Left cardiac atrium (tissue), 4 donors: ENCODE measurements at regions not wholly inside any gene's neighbourhood (a gene's known extent, or its start where the extent isn't known, plus 50 kb on each side); places are given as distances from the start of the nearest gene placed in this dataset.
"Not testable (repeated sequence)": the region's sequence is repeated elsewhere in the genome, so short reads cannot be mapped to it uniquely, and the experiment has no call there.

Experiments used
- ATAC-seq, 2 donors: fragments of 200-7000 bp; cut with Tn5 transposase; one replicate each; pipeline ENCODE4 v1.9.1; 2020; ENCODE audit warnings: mild to moderate bottlenecking in 2 of 2, moderate library complexity in 2 of 2
- DNase-seq: peaks from one replicate; pipeline ENCODE4 v3.0.0-alpha.2; 2020
- intact Hi-C, 2 donors: fragments of 100-400 bp; cut with DNase I; formaldehyde crosslinking; loops; one replicate each; pipeline versions ENCODE4 v1.14.1 to v1.15.1; 2022 to 2023
- donor health status: DM: no; HTN: yes; CAD: no.
- donor health status: DM: no; HTN: yes; CAD: no; lungs with severe emphysema.
- donor health status: DM: yes; HTN: yes; CAD: no.
- donor health status: Dilated cardiomyopathy.

DNA sequence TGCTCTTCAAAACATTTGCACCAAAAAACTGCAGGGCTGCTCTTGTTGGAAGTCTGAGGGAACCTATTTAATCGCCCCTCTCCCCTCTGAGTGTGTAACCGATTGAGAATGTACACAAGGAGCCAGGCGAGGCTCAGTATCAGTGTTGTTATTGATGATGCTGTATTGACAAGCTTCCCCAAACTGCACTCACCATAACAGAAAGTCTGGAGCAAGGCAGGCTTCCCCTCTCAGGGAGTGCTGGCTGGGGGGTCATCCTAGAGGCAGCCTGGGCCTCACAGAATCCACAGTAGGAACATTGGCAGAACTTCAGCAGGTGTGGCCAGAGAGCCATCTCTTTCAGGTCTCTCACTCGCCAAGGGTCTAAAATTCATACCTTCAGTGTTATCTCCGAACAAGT is 58.1 kb upstream of the TUNAR start:
- ATAC-seq: no peak
- intact Hi-C loops: no loop called here
- no peak for DNase-seq

- intact Hi-C loops: no loop called here
- ATAC-seq (no peak), DNase-seq (no peak)
Observed at GRCh38 chr14:95817271-95817670, 59.4 kb upstream of the TUNAR start.

DNA sequence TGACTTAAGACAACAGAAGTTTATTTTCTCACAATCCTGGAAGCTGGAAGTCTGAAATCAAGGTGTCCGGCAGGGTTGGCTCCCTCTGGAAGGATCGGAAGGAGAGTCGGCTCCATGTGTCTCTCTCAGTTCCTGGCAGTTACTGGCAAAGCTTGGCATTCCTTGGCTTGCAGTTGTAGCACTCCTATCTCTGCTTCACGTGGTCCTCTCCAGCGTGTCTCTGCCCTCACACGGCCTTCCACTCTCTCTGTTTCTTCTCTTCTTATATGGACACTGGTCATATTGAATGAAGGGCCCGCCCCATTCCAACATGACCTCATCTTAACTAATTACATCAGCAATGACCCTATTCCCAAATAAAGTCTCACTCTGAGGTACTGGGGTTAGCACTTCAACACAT is 60.1 kb upstream of the TUNAR start:
- DNase-seq (no peak), ATAC-seq (no peak)
- intact Hi-C loops: no loop called here

GRCh38 chr14:95815226-95815690 is 61.4 kb upstream of the TUNAR start:
- intact Hi-C loops: no loop called here
- no peak for ATAC-seq
- DNase-seq: no peak

- DNase-seq (no peak), ATAC-seq (no peak)
- intact Hi-C loops: no loop called here
Observed at GRCh38 chr14:95814363-95815225, 62.0 kb upstream of the TUNAR start.

- ATAC-seq (no peak), DNase-seq (no peak)
- intact Hi-C loops: no loop called here
Observed at GRCh38 chr14:95811813-95812212, 64.8 kb upstream of the TUNAR start.

GRCh38 chr14:95808371-95808770 is 68.3 kb upstream of the TUNAR start:
- ATAC-seq (no peak), DNase-seq (no peak)
- intact Hi-C loops: no loop called here

GRCh38 chr14:95796788-95797187 is 79.8 kb upstream of the TUNAR start:
- DNase-seq (no peak), ATAC-seq (no peak)
- intact Hi-C loops: no loop called here

DNA sequence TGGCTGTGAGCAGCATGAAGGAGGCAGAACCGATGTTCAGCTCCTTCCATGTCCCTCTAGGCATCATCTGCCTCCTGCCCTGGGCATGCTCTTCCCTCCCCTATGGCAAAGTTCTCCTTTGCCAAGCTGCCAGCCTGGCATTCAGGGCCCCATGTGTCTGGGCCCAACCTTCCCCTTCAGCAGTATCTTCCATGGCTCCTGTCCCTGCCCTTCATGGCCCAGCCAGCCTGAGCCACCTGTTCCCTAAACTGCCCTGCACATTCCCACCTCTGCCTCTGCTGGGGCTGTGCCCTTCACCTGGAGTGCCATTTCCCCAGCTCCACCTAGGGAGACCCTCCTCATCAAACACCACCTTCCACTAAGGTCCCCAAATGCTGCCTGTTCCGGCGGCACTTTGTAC is 74.0 kb upstream of the TCL1A start:
- ATAC-seq (no peak), DNase-seq (no peak)
- intact Hi-C loops: no loop called here

DNA sequence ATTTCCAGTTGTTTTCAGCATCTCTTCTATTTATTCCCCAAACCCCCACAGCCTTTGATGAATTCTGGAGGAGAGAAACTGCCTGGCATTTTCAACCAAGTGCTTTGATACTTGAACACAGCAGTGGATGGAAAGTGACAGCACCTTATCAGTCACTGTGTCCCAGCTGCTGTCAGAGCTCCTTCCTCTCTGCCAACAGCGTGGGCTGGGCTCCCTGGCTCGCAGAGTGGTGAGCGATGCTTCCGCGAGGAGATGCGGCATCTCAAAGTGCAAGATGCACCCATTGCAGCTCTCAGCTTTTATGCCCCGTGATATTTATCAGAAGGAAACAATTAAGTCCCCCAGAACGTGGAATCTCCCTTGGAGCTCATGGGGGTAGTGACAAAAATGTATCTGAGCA is 72.6 kb upstream of the TCL1A start:
- intact Hi-C loops: no loop called here
- DNase-seq: no peak

GRCh38 chr14:95784137-95784536 is 70.2 kb upstream of the TCL1A start:
- DNase-seq: no peak
- intact Hi-C loops: no loop called here
- ATAC-seq: no peak

More for the DNA sequence above, 72.6 kb upstream of the TCL1A start:
- ATAC-seq: no peak

DNA sequence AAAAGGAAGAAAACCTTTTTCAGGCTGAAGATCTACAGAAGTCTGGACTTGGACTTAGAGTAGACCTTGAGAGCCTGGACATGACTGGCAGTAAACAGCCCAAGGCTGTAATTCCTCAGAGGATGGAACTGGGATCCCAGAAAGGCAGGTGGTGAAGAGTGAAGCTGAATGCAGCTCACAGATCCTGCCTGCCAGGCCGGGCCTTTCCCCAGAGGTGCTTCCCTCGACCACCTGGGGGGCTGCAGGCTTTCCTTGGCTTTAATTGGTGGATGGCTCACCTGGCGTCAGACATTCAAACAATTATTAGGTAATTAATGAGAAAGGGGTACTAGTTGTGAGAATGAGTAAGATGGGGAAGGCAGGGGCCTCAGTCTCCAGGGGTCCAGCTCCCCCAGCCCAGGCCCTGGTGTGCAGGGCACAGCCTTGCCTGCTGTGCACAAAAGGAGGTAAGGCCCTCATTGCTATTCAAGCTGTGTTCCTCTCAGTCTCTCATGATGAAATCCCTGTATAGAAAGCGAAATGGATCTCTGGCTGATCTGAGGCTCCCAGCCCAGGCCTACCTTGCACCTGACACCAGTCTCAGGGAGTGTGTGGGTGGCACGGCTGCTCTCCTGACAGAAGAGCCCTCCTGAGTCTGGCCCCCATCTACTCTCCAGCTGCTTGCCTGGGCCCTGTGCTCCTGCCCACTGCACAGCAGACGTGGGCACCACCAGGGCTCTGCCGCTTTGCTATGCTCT is 63.0 kb upstream of the TCL1A start:
- ATAC-seq: no peak
- intact Hi-C loops: no loop called here
- DNase-seq: no peak

- no peak for DNase-seq
- intact Hi-C loops: loop anchor here (5.0 kb wide), 1 partner anchor 212 kb away; no protein-coding TSS in a partner anchor
- no peak for ATAC-seq
Observed at GRCh38 chr14:95774265-95775160, 60.6 kb upstream of the TCL1A start.

DNA sequence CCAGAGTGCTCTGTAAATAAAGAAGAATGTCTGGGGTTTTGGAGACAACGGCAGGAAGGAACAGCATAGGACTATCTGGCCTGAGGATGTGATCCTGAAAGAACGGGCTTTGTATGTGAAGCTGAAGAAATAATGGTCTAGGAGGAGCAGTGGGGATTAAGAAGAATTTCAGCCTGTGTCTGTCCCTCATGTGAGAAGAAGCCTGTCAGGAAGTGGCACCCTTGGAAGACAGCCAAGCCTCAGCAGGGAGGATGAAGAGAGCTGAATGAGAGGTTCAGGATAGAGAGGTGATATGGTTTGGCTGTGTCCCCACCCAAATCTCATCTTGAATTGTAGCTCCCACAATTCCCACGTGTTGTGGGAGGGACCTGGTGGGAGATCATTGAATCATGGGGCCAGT is 56.9 kb upstream of the TCL1A start:
- intact Hi-C loops: loop anchor here (5.0 kb wide), 1 partner anchor 208 kb away; no protein-coding TSS in a partner anchor
- DNase-seq: no peak
- no peak for ATAC-seq

DNA sequence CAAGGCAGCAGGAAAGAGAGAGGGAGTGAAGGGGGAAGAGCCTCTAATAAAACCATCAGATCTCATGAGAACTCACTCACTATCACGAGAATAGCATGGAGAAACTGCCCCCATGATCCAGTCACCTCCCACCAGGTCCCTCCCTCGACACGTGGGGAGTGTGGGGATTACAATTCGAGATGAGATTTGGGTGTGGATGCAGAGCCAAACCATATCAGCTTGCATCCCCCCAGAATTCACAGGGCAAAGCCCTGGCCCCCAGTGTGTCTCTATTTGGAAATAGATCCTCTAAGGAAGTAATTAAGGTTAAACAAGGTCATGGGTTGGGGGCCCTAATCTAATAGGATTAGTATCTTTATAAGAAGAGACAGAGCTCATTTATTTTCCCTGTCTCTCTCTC is 56.1 kb upstream of the TCL1A start:
- ATAC-seq: no peak
- intact Hi-C loops: loop anchor here (5.0 kb wide), 1 partner anchor 208 kb away; no protein-coding TSS in a partner anchor
- DNase-seq: no peak

GRCh38 chr14:95769431-95769830 is 55.5 kb upstream of the TCL1A start:
- ATAC-seq, DNase-seq, intact Hi-C loops: not testable (repeated sequence)

- intact Hi-C loops: no loop called here
- no peak for ATAC-seq
- DNase-seq: no peak
Observed at GRCh38 chr14:95765051-95765450, 51.1 kb upstream of the TCL1A start.

- no peak for ATAC-seq
- intact Hi-C loops: no loop called here
Observed at GRCh38 chr14:95763875-95764274, 50.0 kb upstream of the TCL1A start.

More at GRCh38 chr14:95763875-95764274, 50.0 kb upstream of the TCL1A start:
- DNase-seq: no peak
